ENCODE measurements at regions not wholly inside any gene's neighbourhood (a gene's known extent, or its start where the extent isn't known, plus 50 kb on each side); places are given as distances from the start of the nearest gene placed in this dataset.

DNA sequence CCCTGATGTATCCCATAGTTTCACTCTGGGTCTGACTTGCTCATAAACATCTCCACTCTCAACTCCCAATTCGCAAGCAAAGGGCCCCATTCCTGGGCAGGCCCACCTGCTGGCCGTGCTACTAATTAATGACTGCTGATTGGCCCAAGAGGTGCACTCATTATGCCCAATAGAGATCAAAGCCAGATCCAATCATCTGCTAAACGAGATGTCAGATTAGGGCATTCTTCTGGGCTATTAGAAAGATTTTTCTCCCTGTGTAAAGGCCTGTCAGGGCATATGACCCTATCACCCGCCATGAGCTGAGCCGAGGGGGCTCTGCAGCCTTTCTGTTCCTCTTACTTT, 103.4 kb upstream of the HAAO start:
- DNase-seq (ENCODE audit: low read depth): no peak

DNA sequence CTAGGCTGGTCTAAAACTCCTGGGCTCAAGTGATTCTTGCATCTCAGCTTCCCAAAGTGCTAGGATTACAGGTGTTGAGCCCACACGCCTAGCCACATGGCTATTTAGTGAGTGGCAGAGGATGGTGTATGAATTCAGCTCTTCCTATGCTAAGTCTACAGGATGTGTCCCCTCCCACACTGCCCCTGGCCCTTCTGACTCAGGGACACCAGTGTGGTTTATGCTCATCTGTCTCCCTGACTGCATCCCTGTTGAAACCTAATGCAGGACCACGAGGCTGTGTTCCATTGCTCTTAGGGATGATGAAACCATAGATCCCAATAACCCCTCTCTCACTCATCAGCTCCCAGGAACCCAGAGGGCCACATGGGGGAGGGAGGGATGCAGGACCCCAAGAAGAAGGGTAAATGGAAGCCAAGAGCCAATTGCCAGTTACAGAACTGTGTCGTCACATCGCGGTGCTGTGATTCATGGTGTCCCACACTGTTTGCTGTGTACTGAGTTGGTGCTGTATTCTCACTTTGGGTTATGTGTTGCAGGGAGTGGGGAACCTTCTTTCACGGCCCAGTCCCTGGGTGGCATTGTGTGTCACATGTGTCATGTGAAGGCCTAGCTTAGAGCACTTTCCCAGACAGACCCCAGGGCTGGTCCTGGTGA, 102.9 kb upstream of the HAAO start:
- DNase-seq (ENCODE audit: low read depth): no peak

DNA sequence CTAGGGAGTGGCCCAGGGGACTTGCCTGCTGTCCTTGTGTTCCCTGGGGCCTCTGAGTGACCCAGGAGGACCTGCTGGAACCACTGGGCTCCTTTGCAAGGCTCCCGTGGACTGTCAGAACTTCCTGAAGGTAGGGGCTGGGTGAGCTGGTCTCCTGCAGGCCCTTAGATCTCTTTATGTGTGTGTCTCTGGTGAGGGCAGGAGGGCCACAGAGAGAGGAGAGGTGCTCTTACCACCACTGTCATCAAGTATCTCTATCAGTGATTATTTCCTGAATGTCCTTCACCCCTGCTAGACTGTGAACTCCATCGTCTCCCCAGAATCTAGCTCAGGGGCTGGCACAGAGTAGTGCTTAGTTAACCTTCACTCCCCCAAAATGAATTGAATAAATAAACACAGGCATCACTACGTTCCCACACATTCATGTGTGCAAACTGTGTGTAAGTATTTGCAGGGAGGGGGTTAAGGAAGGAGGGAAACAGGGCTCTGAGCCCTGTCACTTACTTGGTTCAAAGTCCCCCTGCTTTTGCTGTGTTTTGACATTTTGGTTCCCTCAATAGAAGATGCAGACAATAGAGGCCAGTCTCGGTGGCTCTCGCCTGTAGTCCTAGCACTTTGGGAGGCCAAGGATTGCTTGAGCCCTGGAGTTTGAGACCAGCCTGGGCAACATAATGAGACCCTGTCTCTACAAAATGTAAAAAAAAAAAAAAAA, 100.8 kb upstream of the HAAO start:
- no peak for DNase-seq (ENCODE audit: low read depth)

DNA sequence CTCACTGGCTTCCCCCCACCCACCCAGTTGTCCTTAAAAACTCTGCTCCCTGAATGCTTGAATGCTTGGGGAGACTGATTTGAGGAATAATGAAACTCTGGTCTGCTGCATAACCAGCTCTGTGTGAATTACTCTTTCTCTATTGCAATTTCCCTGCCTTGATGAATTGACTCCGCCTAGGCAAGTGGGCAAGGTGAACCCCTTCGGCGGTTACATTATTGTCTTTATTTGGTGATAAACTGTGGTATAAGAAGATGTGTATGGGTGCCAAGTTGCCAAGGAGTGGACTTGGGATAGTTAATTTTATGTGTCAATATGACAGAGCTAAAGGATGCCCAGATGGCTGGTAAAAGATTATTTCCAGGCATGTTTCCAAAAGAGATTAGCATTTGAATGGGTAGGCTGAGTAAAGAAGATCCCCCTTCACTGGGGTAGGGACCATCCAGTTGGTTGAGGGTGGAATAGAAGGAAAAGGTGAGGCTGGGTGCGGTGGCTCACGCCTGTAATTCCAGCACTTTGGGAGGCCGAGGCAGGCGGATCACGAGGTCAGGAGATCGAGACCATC, 98.5 kb upstream of the HAAO start:
- no peak for DNase-seq (ENCODE audit: low read depth)

DNA sequence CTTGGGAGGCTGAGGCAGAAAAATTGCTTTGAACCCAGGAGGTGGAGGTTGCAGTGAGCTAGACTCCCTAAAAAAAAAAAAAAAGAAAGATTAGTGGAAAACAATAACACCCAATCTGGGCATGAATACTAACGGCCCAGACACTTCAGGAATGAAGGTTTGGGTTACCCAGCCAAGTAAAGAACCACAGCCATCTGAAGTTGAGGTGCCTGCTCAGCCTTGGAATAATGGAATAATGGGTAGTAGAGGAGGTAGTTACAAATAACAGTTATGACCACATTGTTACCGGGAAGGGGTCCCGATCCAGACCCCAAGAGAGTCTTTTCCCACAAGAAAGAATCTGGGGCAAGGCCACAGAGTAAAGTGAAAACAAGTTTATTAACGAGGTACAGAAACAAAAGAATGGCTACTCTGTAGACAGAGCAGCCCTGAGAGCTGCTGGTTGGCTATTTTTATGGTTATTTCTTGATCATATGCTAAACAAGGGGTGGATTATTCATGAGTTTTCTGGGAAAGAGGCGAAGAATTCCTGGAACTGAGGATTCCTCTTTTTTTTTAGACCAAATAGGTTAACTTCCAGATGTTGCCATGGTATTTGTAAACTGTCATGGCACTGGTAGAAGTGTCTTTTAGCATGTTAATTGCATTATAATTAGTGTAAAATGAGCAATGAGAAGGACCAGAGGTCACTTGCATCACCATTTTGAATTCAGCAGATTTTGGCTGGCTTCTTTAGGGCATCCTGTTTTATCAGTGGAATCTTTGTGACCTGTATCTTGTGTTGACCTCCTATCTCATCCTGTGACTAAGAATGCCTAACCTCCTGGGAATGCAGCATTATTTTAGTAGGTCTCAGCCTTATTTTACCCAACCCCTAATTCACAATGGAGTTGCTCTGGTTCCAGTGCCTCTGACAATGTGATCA, 96.2 kb upstream of the HAAO start:
- DNase-seq (ENCODE audit: low read depth): no peak

DNA sequence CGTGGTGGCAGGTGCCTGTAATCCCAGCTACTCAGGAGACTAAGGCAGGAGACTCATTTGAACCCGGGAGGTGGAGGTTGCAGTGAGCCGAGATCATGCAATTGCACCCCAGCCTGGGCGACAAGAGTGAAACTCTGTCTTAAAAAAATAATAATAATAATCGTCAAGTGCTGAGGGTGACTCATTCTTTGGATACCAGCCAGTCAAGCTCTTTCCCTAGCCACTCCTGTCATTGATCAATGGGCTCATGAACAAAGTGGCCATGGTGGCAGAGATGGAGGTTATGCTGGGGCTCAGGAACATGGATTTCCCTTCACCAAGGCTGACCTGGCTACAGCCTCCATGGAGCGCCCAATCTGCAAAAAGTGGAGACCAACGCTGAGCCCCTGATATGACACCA, 94.5 kb upstream of the HAAO start:
- DNase-seq (ENCODE audit: low read depth): no peak

DNA sequence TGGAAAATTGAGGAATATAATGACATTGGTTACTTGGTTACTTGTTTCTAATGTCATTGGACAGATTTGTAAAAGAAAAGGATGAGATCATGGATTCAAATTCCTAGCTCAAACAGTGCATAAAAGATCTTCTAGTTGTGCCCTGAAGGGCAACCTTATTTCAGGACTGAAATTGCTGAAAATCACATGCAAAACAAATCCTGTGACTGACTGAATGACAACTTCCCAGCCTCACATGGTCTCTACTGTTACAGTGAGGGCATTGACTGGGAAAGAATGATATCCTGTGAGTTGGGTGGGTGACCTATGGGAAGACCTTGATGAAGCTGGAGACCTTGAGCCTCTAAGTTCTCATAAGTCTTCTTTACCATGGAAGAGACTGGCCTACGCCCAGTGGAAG, 90.4 kb upstream of the HAAO start:
- no peak for DNase-seq (ENCODE audit: low read depth)

DNA sequence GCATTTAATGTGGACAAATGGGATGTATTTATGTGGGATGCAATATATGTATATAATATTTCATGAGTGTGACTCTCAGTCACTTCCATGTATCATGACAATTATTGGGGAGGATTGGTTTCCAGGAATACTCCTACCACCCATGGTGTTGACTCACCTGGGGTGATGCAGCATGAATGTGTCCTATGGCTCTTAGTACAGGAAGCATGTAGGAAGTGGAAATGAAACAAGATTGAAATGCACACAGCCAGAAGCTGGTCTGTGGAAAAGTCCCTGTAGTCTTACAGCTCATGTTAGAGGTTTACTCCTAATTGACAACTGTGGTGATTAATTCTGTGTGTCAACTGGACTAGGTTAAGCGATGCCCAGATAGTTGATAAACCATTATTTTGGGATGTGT, 89.3 kb upstream of the HAAO start:
- no peak for DNase-seq (ENCODE audit: low read depth)

DNA sequence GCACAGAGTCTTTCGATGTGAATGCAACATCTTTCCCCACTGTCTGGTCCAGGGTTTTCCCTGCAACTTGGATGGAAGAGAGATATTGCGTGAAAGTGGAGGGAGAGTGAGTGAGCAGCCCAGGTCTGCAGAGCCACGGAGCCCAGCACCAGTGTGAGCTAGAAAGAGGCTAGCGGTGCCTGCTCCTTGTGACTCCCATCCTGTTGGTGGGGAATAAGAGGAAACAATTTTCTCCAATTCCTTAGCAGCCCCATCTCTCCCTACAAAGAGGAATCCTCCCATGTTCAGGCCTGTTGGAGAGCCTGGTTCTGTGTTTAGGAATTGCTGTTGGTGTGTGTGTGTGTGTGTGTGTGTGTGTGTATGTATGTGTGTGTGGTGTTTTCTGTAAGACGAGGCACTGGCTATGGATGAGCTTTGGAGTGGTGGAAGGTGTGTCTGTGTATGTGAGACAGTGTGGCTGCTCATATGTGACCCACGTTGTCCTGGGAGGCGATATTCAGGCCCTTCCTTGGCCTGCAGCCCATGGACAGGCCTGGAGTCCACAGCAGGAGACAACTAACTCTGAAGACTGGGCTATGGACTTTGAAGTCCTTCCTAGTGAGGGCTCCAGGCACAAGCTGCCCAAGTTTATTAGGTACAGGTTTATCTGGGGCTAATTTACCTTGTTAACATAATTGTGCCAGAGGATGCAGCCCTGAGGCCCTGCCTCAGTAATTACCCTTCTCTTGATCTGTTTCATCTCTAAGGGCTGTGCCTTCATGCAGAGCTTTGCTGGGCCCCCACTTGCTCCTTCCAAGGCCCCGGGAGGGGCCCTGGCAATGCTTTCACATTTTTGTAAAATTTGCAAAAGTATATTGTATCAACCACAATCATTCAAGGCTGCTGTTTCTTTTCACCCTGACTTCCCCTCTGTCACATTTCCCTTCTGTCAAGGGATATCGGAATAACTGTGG, 88.6 kb upstream of the HAAO start:
- no peak for DNase-seq (ENCODE audit: low read depth)

DNA sequence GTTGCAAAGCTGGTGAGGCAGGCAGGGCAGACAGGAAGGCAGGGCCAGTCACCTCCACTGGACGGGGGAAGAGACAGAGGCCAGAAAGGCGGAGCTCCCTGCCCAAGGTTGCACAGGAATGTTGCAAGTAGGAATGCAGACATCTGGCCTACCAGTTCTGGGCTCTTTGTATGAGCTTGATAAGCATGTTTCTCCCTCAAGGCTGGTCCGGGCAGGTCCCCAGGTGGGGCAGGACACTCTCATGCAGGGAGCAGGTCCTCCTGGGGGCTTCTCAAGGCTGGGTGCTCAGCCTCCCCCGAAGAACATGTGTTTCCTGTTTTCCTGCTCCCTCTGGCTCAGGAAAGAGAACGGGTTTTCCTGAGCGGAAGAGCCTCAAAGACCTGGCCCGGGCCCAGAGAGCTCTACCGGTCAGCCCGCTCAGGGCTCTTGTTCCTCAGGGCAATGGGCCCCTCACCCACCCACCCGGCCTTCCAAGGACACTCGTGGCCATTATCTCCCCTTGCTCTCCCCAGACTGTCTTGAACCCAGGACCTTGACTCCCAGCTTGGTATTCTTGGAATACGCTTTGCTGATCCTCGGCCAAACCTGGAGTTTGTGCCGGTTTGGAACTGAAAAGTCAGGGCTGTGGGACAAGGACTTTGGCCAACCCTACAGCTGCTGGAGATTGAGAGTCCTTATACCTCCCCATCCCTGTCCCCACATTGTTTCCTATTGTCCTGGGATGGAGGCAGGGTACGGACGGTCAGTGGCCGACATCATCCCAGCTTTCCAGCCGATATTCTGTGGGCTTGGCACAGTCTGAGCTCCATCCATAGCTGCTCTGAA, 87.7 kb upstream of the HAAO start:
- DNase-seq (ENCODE audit: low read depth): no peak

DNA sequence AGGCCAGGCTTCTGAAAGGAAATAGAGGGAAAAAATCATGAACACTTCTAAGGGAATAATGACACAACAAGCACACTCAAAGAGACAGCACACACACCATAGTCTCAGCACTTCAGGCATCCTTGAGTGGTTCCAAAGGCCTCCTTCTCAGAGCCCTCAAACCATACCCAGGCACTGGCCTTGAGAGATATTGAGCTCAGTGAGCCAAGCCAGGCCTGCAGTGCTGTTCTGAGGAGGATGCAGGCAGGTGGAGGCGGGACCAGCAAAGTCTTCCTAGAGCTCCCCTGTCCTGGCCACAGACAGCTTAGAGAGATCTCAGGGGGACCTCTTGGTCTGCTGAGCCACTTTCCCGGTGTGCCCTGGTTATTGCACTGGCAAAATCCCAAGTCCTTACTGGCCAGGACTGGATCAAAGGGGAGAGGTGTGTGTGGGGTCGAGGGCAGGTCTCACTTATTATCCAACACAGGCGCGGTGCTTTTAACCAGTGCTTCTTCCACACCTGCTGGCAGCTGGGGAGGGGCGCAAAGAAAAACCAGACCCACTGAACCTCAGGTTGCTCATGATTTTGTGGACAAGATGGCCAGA, 86.8 kb upstream of the HAAO start:
- no peak for DNase-seq (ENCODE audit: low read depth)

DNA sequence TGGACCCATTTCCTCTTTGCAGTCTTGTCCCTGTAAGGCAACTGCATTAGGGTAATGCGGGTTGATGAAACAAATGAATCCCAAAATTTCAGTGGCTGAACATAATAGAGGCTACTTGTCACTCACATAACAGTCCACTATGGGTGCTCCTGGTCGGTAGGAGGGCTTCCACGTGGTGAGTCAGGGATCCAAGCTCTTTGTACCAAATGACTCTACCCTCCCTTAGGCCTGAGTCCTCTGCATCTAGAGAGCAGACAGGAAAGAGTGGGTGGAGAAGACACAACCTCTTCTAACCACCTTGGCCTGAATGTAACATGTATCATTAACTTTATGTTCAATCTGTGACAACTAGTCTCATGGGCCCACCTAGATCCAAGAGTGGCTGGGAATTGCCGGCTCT, 86.2 kb upstream of the HAAO start:
- no peak for DNase-seq (ENCODE audit: low read depth)

DNA sequence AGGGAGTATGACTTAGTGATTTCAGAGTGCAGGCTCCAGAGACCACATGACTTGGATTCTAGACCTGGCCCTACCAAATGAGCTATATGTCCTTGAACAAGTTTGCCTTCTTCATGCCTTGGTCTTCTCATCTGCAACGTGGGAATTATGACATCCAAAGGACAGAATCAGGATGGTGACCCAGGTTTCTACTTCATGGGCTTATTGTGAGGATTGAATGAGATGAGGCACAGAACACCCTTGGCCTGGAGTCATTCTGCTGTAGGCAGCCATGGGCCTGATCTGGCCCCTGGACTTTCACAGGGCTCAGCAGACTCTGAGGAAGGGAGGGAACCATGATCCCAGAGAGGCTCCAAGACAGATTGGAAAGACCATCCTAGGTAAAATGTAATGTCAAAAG, 85.6 kb upstream of the HAAO start:
- no peak for DNase-seq (ENCODE audit: low read depth)

DNA sequence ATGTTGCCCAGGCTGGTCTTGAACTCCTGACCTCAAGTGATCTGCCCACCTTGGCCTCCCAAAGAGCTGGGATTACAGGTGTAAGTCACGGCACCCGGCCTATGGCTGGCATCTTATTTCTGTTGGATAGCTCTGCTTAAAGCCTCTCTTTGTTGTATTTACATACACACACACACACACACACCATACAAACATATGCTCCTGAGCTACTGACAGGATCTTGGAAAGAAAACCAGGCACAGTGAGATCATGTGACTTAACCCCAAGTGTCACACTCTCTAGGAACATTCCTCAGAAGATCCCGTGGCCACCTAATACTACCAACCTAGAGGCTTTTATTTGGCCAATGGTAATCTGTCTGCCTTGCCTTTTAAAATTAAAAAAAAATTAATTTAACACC, 85.1 kb upstream of the HAAO start:
- no peak for DNase-seq (ENCODE audit: low read depth)

DNA sequence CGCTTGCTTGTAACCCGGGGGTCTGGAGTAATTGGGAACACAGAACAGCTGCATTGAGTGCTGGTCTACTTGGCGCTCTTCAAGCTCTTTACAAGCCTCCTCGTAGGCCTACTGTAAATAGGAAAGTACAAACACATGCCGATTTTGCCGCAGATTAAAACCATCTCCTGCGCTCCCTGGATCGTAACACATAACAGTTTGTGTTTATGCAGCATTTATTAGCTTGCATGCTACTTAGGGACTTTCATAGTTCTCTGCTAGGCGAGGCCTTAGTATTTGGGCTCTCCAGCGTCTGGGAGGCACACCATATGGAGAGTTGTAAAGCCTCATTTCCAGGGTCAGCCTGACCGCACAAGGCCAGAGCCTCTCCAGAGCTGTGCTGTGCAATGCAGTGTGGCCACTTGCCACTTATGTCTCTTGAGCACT, 84.0 kb upstream of the HAAO start:
- peak; percentile 44 for DNase-seq (ENCODE audit: low read depth)

DNA sequence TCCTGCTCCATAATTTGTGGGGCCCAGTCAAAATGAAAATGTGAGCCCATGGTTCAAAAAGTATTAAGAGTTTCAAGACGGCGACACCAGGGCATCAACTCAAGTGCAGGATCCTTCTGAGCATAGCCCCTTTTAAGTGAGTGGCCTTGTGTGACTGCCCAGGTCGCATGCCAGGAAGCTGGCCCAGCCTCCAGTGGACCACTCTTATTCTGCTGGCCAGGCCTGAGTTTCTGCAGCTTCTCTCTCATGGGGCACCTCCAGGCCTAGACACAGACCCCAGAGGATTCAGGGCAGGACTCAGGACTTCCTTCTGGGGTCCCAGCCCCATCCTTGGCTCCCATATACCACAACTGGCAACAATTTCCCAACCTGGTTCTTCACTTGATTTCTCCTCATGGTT, 83.5 kb upstream of the HAAO start:
- DNase-seq (ENCODE audit: low read depth): no peak

DNA sequence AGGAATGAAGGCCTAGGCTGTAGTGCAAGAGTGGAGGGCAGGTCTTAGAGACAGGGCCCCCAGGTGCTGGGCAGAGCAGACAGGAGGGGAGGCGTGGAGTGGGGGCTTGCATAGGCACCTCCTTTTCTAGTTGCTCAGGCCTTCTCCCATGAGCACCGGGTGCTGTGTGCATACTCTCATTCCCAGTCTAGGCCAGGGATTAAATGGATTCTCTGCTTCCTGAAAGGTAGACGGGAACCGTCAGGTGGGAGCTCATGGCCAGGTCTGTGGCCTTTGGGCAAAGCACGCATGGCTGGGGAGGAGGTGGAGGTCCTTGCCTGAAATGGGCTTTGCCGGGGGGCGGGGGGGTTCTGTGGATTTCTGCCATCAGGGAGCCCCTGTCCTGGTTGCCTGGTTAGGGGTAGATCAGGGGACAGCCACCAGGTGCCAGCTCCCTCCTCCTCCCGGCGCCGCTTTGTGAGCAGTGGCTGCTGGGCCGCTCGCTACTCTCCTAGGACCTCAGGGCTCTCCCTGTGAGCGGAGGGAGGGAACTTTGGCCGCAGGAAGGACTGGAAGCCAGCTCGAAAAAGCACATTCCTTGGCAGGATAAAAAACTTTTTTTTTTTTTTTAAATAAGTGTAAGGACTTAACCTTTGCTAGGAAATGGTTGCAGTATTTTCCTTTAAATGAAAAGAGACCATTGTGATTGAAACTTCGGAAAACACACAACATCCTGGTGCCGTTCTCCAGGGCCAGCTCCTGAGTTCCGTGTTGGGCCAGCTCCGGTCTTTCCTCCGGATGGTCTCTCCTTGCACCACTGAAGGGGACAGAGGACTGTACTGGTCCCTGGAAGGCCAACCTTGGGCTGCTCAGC, 82.8 kb upstream of the HAAO start:
- DNase-seq (ENCODE audit: low read depth): no peak

DNA sequence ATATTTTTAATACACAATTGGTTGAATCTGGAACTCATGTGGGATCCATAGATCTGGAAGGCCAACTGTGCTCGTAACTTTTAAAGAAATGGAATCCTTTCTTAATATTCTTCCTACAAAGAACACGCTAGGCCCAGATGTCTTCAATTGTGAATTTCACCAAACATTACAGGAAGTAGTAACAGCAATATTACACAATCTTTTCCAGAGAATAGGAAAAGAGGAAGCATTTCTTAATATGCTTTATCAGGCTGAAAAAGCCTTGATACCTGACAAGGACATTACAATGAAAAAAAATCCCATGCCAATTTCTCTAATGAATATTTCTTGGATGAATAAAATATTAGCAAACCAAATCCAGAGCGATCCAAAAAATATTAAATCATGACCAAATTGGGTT, 80.3 kb upstream of the HAAO start:
- no peak for DNase-seq (ENCODE audit: low read depth)

DNA sequence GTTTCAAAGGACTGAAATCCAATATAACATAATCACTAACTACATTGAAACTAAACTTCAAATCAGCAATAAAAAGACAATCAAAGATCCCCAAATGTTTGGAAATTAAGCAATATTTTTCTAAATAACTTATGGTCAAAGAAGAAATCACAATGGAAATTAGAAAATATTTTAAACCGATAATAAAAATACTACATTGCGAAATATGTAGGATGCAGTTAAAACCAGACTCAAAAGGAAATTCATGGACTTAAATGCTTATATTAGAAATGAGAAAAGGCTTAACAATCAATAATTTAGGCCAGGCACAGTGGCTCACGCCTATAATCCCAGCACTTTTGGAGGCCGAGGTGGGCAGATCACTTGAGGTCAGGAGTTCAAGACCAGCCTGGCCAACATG, 79.0 kb upstream of the HAAO start:
- no peak for DNase-seq (ENCODE audit: low read depth)

All from fibroblast of the conjunctiva (primary cell).